H1 (cell line): ENCODE measurements at regions not wholly inside any gene's neighbourhood (a gene's known extent, or its start where the extent isn't known, plus 50 kb on each side); places are given as distances from the start of the nearest gene placed in this dataset.

Experiments
- CTCF ChIA-PET: fragments of 300-600 bp; sonication (Branson Sonifier 250); formaldehyde crosslinking; loops from one replicate; lab custom pipeline; 2021; ENCODE audit not compliant: partially characterized antibody; lab: Charles Lee
- POLR2A ChIA-PET: fragments of 300-600 bp; sonication (Branson Sonifier 250); formaldehyde crosslinking; loops from one replicate; lab custom pipeline; 2021; ENCODE audit warnings: inconsistent platforms; ENCODE audit not compliant: partially characterized antibody; lab: Charles Lee
- DNase-seq, 2 experiments: peaks; one replicate each; pipeline versions ENCODE4 v3.0.0 to v3.0.0-alpha.2; 2010 to 2022; ENCODE audit warnings: low spot score in 2 of 2, low read depth in 1 of 2, mixed read lengths in 1 of 2
- FAIRE-seq: peaks from 2 replicates; lab custom pipeline; 2011; peaks lifted over from hg19 to GRCh38; lab: Jason Lieb, UNC
- H2AFZ ChIP-seq: 2 replicates; pipeline ENCODE4 v1.8.1; 2012; ENCODE audit warnings: low read length, inconsistent platforms
- H2AK5ac ChIP-seq: 2 replicates; pipeline ENCODE4 v1.6.1; 2013; ENCODE audit warnings: low read depth, low read length
- H2BK120ac ChIP-seq: replicated peaks from 2 replicates; pipeline ENCODE3; 2013; ENCODE audit warnings: low read depth, low read length, inconsistent platforms
- H2BK12ac ChIP-seq: 2 replicates; pipeline ENCODE4 v1.6.1; 2013; ENCODE audit warnings: low read depth, low read length
- H2BK15ac ChIP-seq: 2 replicates; pipeline ENCODE4 v1.6.1; 2013; ENCODE audit warnings: low read length
- H2BK20ac ChIP-seq: 2 replicates; pipeline ENCODE4 v1.6.1; 2013; ENCODE audit warnings: low read length
- H2BK5ac ChIP-seq: 2 replicates; pipeline ENCODE4 v1.6.1; 2013; ENCODE audit warnings: low read depth, low read length
- H3K14ac ChIP-seq: 2 replicates; pipeline ENCODE4 v1.6.1; 2013; ENCODE audit warnings: inconsistent platforms; ENCODE audit not compliant: insufficient read length
- H3K18ac ChIP-seq: 2 replicates; pipeline ENCODE4 v1.6.1; 2013; ENCODE audit warnings: low read length; ENCODE audit errors: extremely low read depth
- H3K23ac ChIP-seq: 2 replicates; pipeline ENCODE4 v1.6.1; 2013; ENCODE audit warnings: inconsistent platforms; ENCODE audit not compliant: insufficient read length
- H3K23me2 ChIP-seq: 2 replicates; pipeline ENCODE4 v1.6.1; 2013; ENCODE audit warnings: low read depth, low read length
- H3K27ac ChIP-seq: 2 replicates; pipeline ENCODE4 v1.6.1; 2011; ENCODE audit warnings: low read depth, low read length, inconsistent platforms
- H3K27me3 ChIP-seq, 4 experiments: replicated peaks in 1 of 4; 1 replicate in 1 of 4; 2 replicates in 3 of 4; pipeline versions ENCODE4 v1.6.1 to v1.8.1; 2011 to 2013; ENCODE audit warnings: low read length in 3 of 4, mild to moderate bottlenecking in 3 of 4, inconsistent platforms in 2 of 4, mixed read lengths in 2 of 4, moderate library complexity in 1 of 4; ENCODE audit not compliant: control insufficient read depth in 3 of 4, insufficient read depth in 3 of 4; ENCODE audit errors: extremely low read depth in 1 of 4
- H3K36me3 ChIP-seq, 4 experiments: 2 replicates each; pipeline versions ENCODE4 v1.6.1 to v1.8.1; 2011 to 2013; ENCODE audit warnings: mild to moderate bottlenecking in 4 of 4, low read length in 3 of 4, moderate library complexity in 2 of 4, control low read depth in 1 of 4, inconsistent platforms in 1 of 4; ENCODE audit not compliant: insufficient read depth in 4 of 4, control insufficient read depth in 2 of 4
- H3K4ac ChIP-seq: replicated peaks from 2 replicates; pipeline ENCODE3; 2013; ENCODE audit warnings: low read length, low read depth, mixed read lengths, inconsistent platforms; ENCODE audit not compliant: insufficient read length
- H3K4me1 ChIP-seq, 4 experiments: replicated peaks in 1 of 4; 1 replicate in 1 of 4; 2 replicates in 3 of 4; pipeline versions ENCODE4 v1.6.1 to v1.8.1; 2011 to 2013; ENCODE audit warnings: low read length in 3 of 4, inconsistent platforms in 2 of 4, mixed read lengths in 1 of 4; ENCODE audit not compliant: insufficient read depth in 4 of 4, control insufficient read depth in 3 of 4
- H3K4me2 ChIP-seq, 2 experiments: 2 replicates each; pipeline versions ENCODE4 v1.6.1 to v1.8.1; 2011 to 2013; ENCODE audit warnings: low read depth in 2 of 2, low read length in 2 of 2, control low read depth in 1 of 2, inconsistent platforms in 1 of 2, mild to moderate bottlenecking in 1 of 2; ENCODE audit not compliant: insufficient read depth in 1 of 2
- H3K4me3 ChIP-seq, 4 experiments: fragments of 200-600, 300-600 bp in 1 of 4; sonication (generic), shearing (Covaris generic), sonication (Bioruptor Twin) in 1 of 4; 2 replicates each; pipeline versions ENCODE4 v1.5.1 to v1.8.1; 2011 to 2016; ENCODE audit warnings: low read length in 4 of 4, low read depth in 3 of 4, control low read depth in 2 of 4, inconsistent platforms in 2 of 4, mild to moderate bottlenecking in 2 of 4, mixed read lengths in 1 of 4, moderate library complexity in 1 of 4; ENCODE audit not compliant: insufficient read depth in 2 of 4; ENCODE audit errors: extremely low read depth in 1 of 4
- H3K56ac ChIP-seq: replicated peaks from 2 replicates; pipeline ENCODE3; 2013; ENCODE audit warnings: low read depth, mild to moderate bottlenecking, mixed read lengths, low read length, inconsistent platforms; ENCODE audit not compliant: insufficient read length
- H3K79me1 ChIP-seq: 2 replicates; pipeline ENCODE4 v1.6.1; 2013; ENCODE audit warnings: low read depth, low read length, control low read depth
- H3K79me2 ChIP-seq, 2 experiments: 2 replicates each; pipeline versions ENCODE4 v1.6.1 to v1.8.1; 2012 to 2013; ENCODE audit warnings: low read length in 2 of 2, mild to moderate bottlenecking in 2 of 2, inconsistent platforms in 1 of 2; ENCODE audit not compliant: insufficient read depth in 2 of 2, control insufficient read depth in 1 of 2
- H3K9ac ChIP-seq, 4 experiments: replicated peaks in 1 of 4; 1 replicate in 1 of 4; 2 replicates in 3 of 4; pipeline versions ENCODE4 v1.6.1 to v1.8.1; 2011 to 2013; ENCODE audit warnings: low read depth in 3 of 4, low read length in 3 of 4, control low read depth in 2 of 4, mild to moderate bottlenecking in 2 of 4, moderate library complexity in 2 of 4, inconsistent platforms in 1 of 4; ENCODE audit errors: extremely low read depth in 1 of 4
- H3K9me3 ChIP-seq, 2 experiments: 2 replicates each; pipeline versions ENCODE4 v1.6.1 to v1.8.1; 2012 to 2013; ENCODE audit warnings: mild to moderate bottlenecking in 2 of 2, moderate library complexity in 2 of 2, control low read depth in 1 of 2, inconsistent platforms in 1 of 2, low read depth in 1 of 2, low read length in 1 of 2, mixed read lengths in 1 of 2; ENCODE audit not compliant: insufficient read depth in 2 of 2
- H4K20me1 ChIP-seq, 2 experiments: replicated peaks in 1 of 2; 2 replicates each; pipeline versions ENCODE3 to v1.8.1; 2011 to 2013; ENCODE audit warnings: inconsistent platforms in 2 of 2, low read length in 2 of 2, mild to moderate bottlenecking in 1 of 2; ENCODE audit not compliant: insufficient read depth in 2 of 2, control insufficient read depth in 1 of 2
- H4K5ac ChIP-seq: 2 replicates; pipeline ENCODE4 v1.6.1; 2013; ENCODE audit warnings: low read length, low read depth, mixed read lengths, inconsistent platforms; ENCODE audit not compliant: insufficient read length
- H4K8ac ChIP-seq: 2 replicates; pipeline ENCODE4 v1.8.0; 2013; ENCODE audit warnings: mild to moderate bottlenecking, moderate library complexity, low read length, inconsistent platforms; ENCODE audit not compliant: insufficient read depth; ENCODE audit errors: extremely low read depth
- H4K91ac ChIP-seq: replicated peaks from 2 replicates; pipeline ENCODE3; 2013; ENCODE audit warnings: low read length, mixed read lengths, inconsistent platforms; ENCODE audit not compliant: insufficient read length
- BRCA1 ChIP-seq: IDR thresholded peaks from 2 replicates; pipeline ENCODE4 v1.6.1; 2012; ENCODE audit warnings: low read depth, low read length, improper control_type of control experiment
- CHD2 ChIP-seq: IDR thresholded peaks from 2 replicates; pipeline ENCODE4 v1.6.1; 2012; ENCODE audit warnings: low read length, improper control_type of control experiment
- GTF2F1 ChIP-seq: IDR thresholded peaks from 2 replicates; pipeline ENCODE4 v1.6.1; 2012; ENCODE audit warnings: low read depth, low read length, improper control_type of control experiment, borderline replicate concordance
- HDAC6 ChIP-seq: IDR thresholded peaks from one replicate; pipeline ENCODE4 v1.7.1; 2012; ENCODE audit warnings: low read depth, mild to moderate bottlenecking, inconsistent platforms, low read length, moderate library complexity
- JUND ChIP-seq: IDR thresholded peaks from 2 replicates; pipeline ENCODE4 v1.6.1; 2011; ENCODE audit warnings: mild to moderate bottlenecking, improper control_type of control experiment, low read length
- KDM5A ChIP-seq: fragments of 200-600 bp; IDR thresholded peaks from 2 replicates; pipeline ENCODE4 v1.7.1; 2012; ENCODE audit warnings: mild to moderate bottlenecking, low read length, inconsistent platforms, mixed read lengths
- MAFK ChIP-seq: IDR thresholded peaks from 2 replicates; pipeline ENCODE4 v1.6.1; 2012; ENCODE audit warnings: low read depth, mild to moderate bottlenecking, improper control_type of control experiment, low read length
- POU5F1 ChIP-seq: IDR thresholded peaks from 2 replicates; pipeline ENCODE4 v1.6.1; 2011; ENCODE audit warnings: low read depth, mild to moderate bottlenecking, low read length, moderate library complexity
- RBBP5 ChIP-seq: IDR thresholded peaks from 2 replicates; pipeline ENCODE4 v1.7.1; 2012; ENCODE audit warnings: low read depth, mild to moderate bottlenecking, inconsistent platforms, low read length, moderate library complexity, borderline replicate concordance
- SIN3A ChIP-seq, 2 experiments: IDR thresholded peaks in 1 of 2; conservative IDR thresholded peaks in 1 of 2; 2 replicates each; pipeline ENCODE4 v1.6.1; 2011 to 2012; ENCODE audit warnings: low read length in 2 of 2, improper control_type of control experiment in 1 of 2, low read depth in 1 of 2, mild to moderate bottlenecking in 1 of 2
- TEAD4 ChIP-seq: IDR thresholded peaks from 2 replicates; pipeline ENCODE4 v1.6.1; 2012; ENCODE audit warnings: low read depth, low read length, inconsistent platforms, mixed read lengths
- WGBS, 2 experiments: shearing (Covaris generic) in 1 of 2; methylation state at CpG; one replicate each; pipeline versions ENCODE4 v1.1.6 to v1.1.7; 2013 to 2015; ENCODE audit warnings: low lambda C conversion rate in 2 of 2, mixed read lengths in 2 of 2, inconsistent platforms in 1 of 2, low coverage in 1 of 2, missing lambda C conversion rate in 1 of 2; ENCODE audit not compliant: insufficient replicate concordance in 2 of 2, insufficient coverage in 1 of 2, insufficient read length in 1 of 2; ENCODE audit errors: extremely low coverage in 1 of 2, missing lambda C conversion rate in 1 of 2; 5-methylcytosine and 5-hydroxymethylcytosine counted together

- peaks cover 0 to 5% (median 0%) of the 10 kb centered on the region in 4 experiments; a peak in 1 of 7 replicates for H3K4me1 ChIP-seq
- no peak overlapping the region for H3K4ac ChIP-seq
- no peak overlapping the region for H3K4me2 ChIP-seq
- no peak overlapping the region for H4K8ac ChIP-seq
- H2BK12ac ChIP-seq = no peak overlapping the region
- H4K20me1 ChIP-seq = no peaks in the 10 kb centered on the region
- no peak overlapping the region for H2BK15ac ChIP-seq
- no peak overlapping the region for H3K27ac ChIP-seq
- no peaks in the 10 kb centered on the region for H3K23me2 ChIP-seq
- TF ChIP-seq MAFK = no peak
- no peak for TF ChIP-seq KDM5A
- no peak for TF ChIP-seq JUND
- no peak for TF ChIP-seq POU5F1
- no peak for TF ChIP-seq GTF2F1
- TF ChIP-seq BRCA1 = no peak
- no peak for TF ChIP-seq TEAD4
- no peak for TF ChIP-seq RBBP5
- no peak for TF ChIP-seq CHD2
- TF ChIP-seq HDAC6 = no peak
- TF ChIP-seq SIN3A (conservative IDR thresholded peaks at IDR 0.05 in 1 of 2, IDR thresholded peaks at IDR 0.05 in 1 of 2; ENCODE audit: low read depth in 1 of 2, low read length in 2 of 2) = no peak
- WGBS, 2 experiments = 74% methylated on average over 2 of the region's 2 CpGs; no CpG with 5 or more reads in 1 of the 2 experiments
- H3K4me3 ChIP-seq = no peak overlapping the region
- H4K91ac ChIP-seq = no peak overlapping the region
- H3K27me3 ChIP-seq = no peaks in the 10 kb centered on the region
- H3K79me2 ChIP-seq = no peaks in the 10 kb centered on the region
- no peak overlapping the region for H3K56ac ChIP-seq
- H2BK120ac ChIP-seq = no peak overlapping the region
- H2BK5ac ChIP-seq = no peak overlapping the region
- H3K14ac ChIP-seq = no peak overlapping the region
- H2BK20ac ChIP-seq = no peak overlapping the region
- no peak overlapping the region for H3K18ac ChIP-seq
- no peak overlapping the region for H2AFZ ChIP-seq
- ChIA-PET CTCF (interaction anchor here (1.2 kb wide), 1 partner anchor 7 kb away, joined by 3 read pairs; no protein-coding TSS in a partner anchor), POLR2A (interaction anchor here (0.7 kb wide), 1 partner anchor 206 kb away, joined by 3 read pairs; no protein-coding TSS in a partner anchor)
- no peaks in the 10 kb centered on the region for H3K79me1 ChIP-seq
- H3K9ac ChIP-seq = no peak overlapping the region
- H4K5ac ChIP-seq = no peak overlapping the region
- H3K9me3 ChIP-seq = peaks cover 3% of the 10 kb centered on the region in 2 experiments; a peak in 1 of 4 replicates
- no peak overlapping the region for H2AK5ac ChIP-seq
- FAIRE-seq (no peak), DNase-seq (no peak)
- H3K23ac ChIP-seq = no peak overlapping the region
- H3K36me3 ChIP-seq = no peaks in the 10 kb centered on the region
These were observed 106.0 kb upstream of the TRIM24 start for GRCh38 chr7:138354066-138354465.
